NCI-H510A treated with DMSO at 0.1 percent for 48 hours (cell line): ENCODE measurements at regions not wholly inside any gene's neighbourhood (a gene's known extent, or its start where the extent isn't known, plus 50 kb on each side); places are given as distances from the start of the nearest gene placed in this dataset.
"Not testable (repeated sequence)": the region's sequence is repeated elsewhere in the genome, so short reads cannot be mapped to it uniquely, and the experiment has no call there.

Experiments used
- DNase-seq: peaks from one replicate; lab custom pipeline; 2025; lab: John Stamatoyannopoulos, UW

GRCh38 chr9:75197561-75197960 lies 109.2 kb downstream of the OSTF1 start:
- DNase-seq, result no peak

GRCh38 chr9:75198436-75198835 lies 110.1 kb downstream of the OSTF1 start:
- no peak for DNase-seq

GRCh38 chr9:75200892-75201470 lies 112.7 kb downstream of the OSTF1 start:
- DNase-seq, result peak; percentile 72

GRCh38 chr9:75201480-75202209 lies 113.3 kb downstream of the OSTF1 start:
- DNase-seq, result no peak

- not testable (repeated sequence) for DNase-seq
Measured at GRCh38 chr9:75207997-75208396, 119.7 kb downstream of the OSTF1 start.

GRCh38 chr9:75210215-75210614 lies 121.9 kb downstream of the OSTF1 start:
- no peak for DNase-seq

GRCh38 chr9:75213765-75214164 lies 125.5 kb downstream of the OSTF1 start:
- no peak for DNase-seq

GRCh38 chr9:75226403-75227139 lies 138.3 kb downstream of the OSTF1 start:
- no peak for DNase-seq

- DNase-seq, result peak; percentile 1
Measured at GRCh38 chr9:75228893-75229292, 140.6 kb downstream of the OSTF1 start.

- peak; percentile 62 for DNase-seq
Measured at GRCh38 chr9:75229605-75230332, 141.5 kb downstream of the OSTF1 start.

- DNase-seq, result peak; percentile 13
Measured at GRCh38 chr9:75230469-75230868, 142.2 kb downstream of the OSTF1 start.

GRCh38 chr9:75231167-75231566 lies 142.9 kb downstream of the OSTF1 start:
- DNase-seq, result peak; percentile 30

- DNase-seq, result no peak
Measured at GRCh38 chr9:75233011-75233410, 144.7 kb downstream of the OSTF1 start.

GRCh38 chr9:75235632-75236031 lies 147.3 kb downstream of the OSTF1 start:
- DNase-seq, result no peak

- peak; percentile 61 for DNase-seq
Measured at GRCh38 chr9:75238311-75238976, 150.1 kb downstream of the OSTF1 start.

GRCh38 chr9:75239176-75239575 lies 150.9 kb downstream of the OSTF1 start:
- peak; percentile 24 for DNase-seq

- DNase-seq, result no peak
Measured at GRCh38 chr9:75242426-75242825, 154.1 kb downstream of the OSTF1 start.

- DNase-seq, result no peak
Measured at GRCh38 chr9:75246949-75247348, 158.6 kb downstream of the OSTF1 start.

- peak; percentile 43 for DNase-seq
Measured at GRCh38 chr9:75265525-75265972, 177.2 kb downstream of the OSTF1 start.

- no peak for DNase-seq
Measured at GRCh38 chr9:75269197-75269596, 180.9 kb downstream of the OSTF1 start.

GRCh38 chr9:75273055-75273454 lies 184.7 kb downstream of the OSTF1 start:
- DNase-seq, result not testable (repeated sequence)

GRCh38 chr9:75274781-75275180 lies 186.5 kb downstream of the OSTF1 start:
- DNase-seq, result no peak
